Neural progenitor cell (in vitro differentiated cells): ENCODE measurements at regions not wholly inside any gene's neighbourhood (a gene's known extent, or its start where the extent isn't known, plus 50 kb on each side); places are given as distances from the start of the nearest gene placed in this dataset.

ENCODE experiments used
- DNase-seq: peaks from one replicate; pipeline ENCODE4 v3.0.0-alpha.2; 2016; ENCODE audit warnings: low spot score
- H2AFZ ChIP-seq: fragments of 200-600 bp; sonication (generic); replicated peaks from 2 replicates; pipeline ENCODE4 v1.6.1; 2016; ENCODE audit warnings: antibody characterized with exemption
- H3F3A ChIP-seq: fragments of 200-600 bp; sonication (generic); 2 replicates; pipeline ENCODE4 v1.6.1; 2016; ENCODE audit warnings: antibody characterized with exemption, low read depth
- H3K27ac ChIP-seq: fragments of 200-600 bp; sonication (generic); 2 replicates; pipeline ENCODE4 v1.5.1; 2016; ENCODE audit warnings: mild to moderate bottlenecking
- H3K27me3 ChIP-seq: fragments of 200-600 bp; sonication (generic); 2 replicates; pipeline ENCODE4 v1.6.1; 2016; ENCODE audit warnings: mild to moderate bottlenecking, moderate library complexity
- H3K36me3 ChIP-seq: fragments of 200-600 bp; sonication (generic); 2 replicates; pipeline ENCODE4 v1.5.1; 2016
- H3K4me1 ChIP-seq: fragments of 200-600 bp; sonication (generic); 2 replicates; pipeline ENCODE4 v1.6.1; 2016; ENCODE audit warnings: mixed run types
- H3K4me2 ChIP-seq: fragments of 200-600 bp; sonication (generic); 2 replicates; pipeline ENCODE4 v1.6.1; 2016
- H3K4me3 ChIP-seq: fragments of 200-600 bp; sonication (generic); 2 replicates; pipeline ENCODE4 v1.5.1; 2016
- H3K79me2 ChIP-seq: fragments of 200-600 bp; sonication (generic); 2 replicates; pipeline ENCODE4 v1.6.1; 2016; ENCODE audit warnings: low read depth
- H3K9ac ChIP-seq: fragments of 200-600 bp; sonication (generic); 2 replicates; pipeline ENCODE4 v1.6.1; 2016
- H3K9me3 ChIP-seq: fragments of 200-600 bp; sonication (generic); 2 replicates; pipeline ENCODE4 v1.5.1; 2016; ENCODE audit warnings: low read depth
- H4K20me1 ChIP-seq: fragments of 200-600 bp; sonication (generic); 2 replicates; pipeline ENCODE4 v1.6.1; 2016; ENCODE audit warnings: low read depth
- H3K27ac Mint-ChIP-seq: 3 replicates; pipeline ENCODE4 v1.8.0; 2021; ENCODE audit warnings: mixed read lengths
- H3K27me3 Mint-ChIP-seq: 2 replicates; pipeline ENCODE4 v1.8.0; 2022; ENCODE audit warnings: low read depth, mild to moderate bottlenecking, inconsistent platforms, moderate library complexity, mixed read lengths; ENCODE audit not compliant: insufficient read depth
- H3K36me3 Mint-ChIP-seq: 3 replicates; pipeline ENCODE4 v1.8.0; 2021; ENCODE audit warnings: mixed read lengths
- H3K4me1 Mint-ChIP-seq: 3 replicates; pipeline ENCODE4 v1.8.0; 2021; ENCODE audit warnings: mixed read lengths
- H3K4me3 Mint-ChIP-seq: 3 replicates; pipeline ENCODE4 v1.8.0; 2021; ENCODE audit warnings: mild to moderate bottlenecking, moderate library complexity, mixed read lengths
- H3K9me3 Mint-ChIP-seq: 3 replicates; pipeline ENCODE4 v1.8.0; 2020; ENCODE audit warnings: mixed read lengths
- EZH2 ChIP-seq: fragments of 200-600 bp; sonication (generic); IDR thresholded peaks from 2 replicates; pipeline ENCODE4 v1.6.1; 2017; ENCODE audit warnings: antibody characterized with exemption, mild to moderate bottlenecking, moderate library complexity
- EZH2phosphoT487 ChIP-seq: fragments of 200-600 bp; sonication (generic); IDR thresholded peaks from 2 replicates; pipeline ENCODE4 v1.6.1; 2017; ENCODE audit warnings: antibody characterized with exemption
- TF ChIP-seq, protein P1 (sequence below): fragments of 200-600 bp; sonication (generic); IDR thresholded peaks from 2 replicates; pipeline ENCODE4 v1.5.1; 2017; ENCODE audit warnings: antibody characterized with exemption, mild to moderate bottlenecking

DNA sequence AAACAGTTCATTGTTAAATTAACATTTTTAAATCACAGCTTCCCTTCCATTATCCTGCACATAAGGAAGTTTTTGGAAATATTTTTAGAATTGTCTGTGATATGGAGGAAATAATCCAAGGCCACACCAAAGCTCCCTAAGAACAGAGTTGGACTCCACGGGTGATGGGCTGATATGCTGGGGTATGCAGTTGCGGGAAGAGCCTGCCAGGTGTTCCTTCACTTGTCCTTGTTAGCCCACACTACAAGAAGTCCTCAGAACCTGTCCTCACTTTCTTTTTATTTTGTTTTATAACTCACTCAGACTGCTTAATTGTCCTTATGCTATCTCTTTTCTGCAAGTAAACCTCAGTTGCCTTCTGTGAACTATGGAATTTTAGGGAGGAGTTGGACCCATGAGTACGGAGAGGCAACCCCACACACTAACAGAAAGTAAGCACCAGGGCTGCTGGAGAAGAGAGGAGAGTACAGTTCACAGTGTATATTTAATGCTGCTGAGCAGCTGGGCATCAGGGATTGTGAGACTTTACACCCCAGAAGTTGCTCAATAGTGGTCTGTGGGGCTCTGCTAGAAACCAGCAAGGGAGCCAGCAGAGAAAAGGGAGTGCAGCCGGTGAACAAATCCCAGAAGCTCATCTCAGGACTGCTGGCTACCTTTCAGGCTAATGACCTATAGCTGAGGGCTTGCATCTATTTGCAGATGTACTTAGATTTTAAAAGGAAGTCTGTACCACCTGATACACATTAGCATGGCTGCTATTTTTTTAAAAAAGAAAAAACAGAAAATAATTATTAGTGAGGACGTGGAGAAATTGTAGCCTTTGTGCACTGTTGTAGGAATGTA lies 64.6 kb upstream of the FOXN2 start:
- Histone ChIP-seq H3K9me3 (no peaks in the 10 kb centered on the region), H3K4me2 (no peak overlapping the region), H3K4me3 (no peak overlapping the region), H3K4me1 (peaks cover 5% of the 10 kb centered on the region), H3K9ac (no peak overlapping the region), H3K27me3 (no peaks in the 10 kb centered on the region), H3K27ac (no peak overlapping the region), H4K20me1 (no peaks in the 10 kb centered on the region), H3F3A (no peaks in the 10 kb centered on the region), H3K79me2 (no peaks in the 10 kb centered on the region), H2AFZ (peak overlapping the region; percentile 36), H3K36me3 (no peaks in the 10 kb centered on the region)
- Mint-ChIP-seq H3K27me3 (no peaks in the 10 kb centered on the region), H3K36me3 (no peaks in the 10 kb centered on the region), H3K9me3 (peaks cover 3% of the 10 kb centered on the region), H3K4me1 (peaks cover 7% of the 10 kb centered on the region), H3K27ac (no peak overlapping the region), H3K4me3 (no peak overlapping the region)
- DNase-seq = no peak
- no peak for TF ChIP-seq EZH2
- TF ChIP-seq EZH2phosphoT487 = no peak
- TF ChIP-seq, protein P1, sequence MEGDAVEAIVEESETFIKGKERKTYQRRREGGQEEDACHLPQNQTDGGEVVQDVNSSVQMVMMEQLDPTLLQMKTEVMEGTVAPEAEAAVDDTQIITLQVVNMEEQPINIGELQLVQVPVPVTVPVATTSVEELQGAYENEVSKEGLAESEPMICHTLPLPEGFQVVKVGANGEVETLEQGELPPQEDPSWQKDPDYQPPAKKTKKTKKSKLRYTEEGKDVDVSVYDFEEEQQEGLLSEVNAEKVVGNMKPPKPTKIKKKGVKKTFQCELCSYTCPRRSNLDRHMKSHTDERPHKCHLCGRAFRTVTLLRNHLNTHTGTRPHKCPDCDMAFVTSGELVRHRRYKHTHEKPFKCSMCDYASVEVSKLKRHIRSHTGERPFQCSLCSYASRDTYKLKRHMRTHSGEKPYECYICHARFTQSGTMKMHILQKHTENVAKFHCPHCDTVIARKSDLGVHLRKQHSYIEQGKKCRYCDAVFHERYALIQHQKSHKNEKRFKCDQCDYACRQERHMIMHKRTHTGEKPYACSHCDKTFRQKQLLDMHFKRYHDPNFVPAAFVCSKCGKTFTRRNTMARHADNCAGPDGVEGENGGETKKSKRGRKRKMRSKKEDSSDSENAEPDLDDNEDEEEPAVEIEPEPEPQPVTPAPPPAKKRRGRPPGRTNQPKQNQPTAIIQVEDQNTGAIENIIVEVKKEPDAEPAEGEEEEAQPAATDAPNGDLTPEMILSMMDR = no peak

DNA sequence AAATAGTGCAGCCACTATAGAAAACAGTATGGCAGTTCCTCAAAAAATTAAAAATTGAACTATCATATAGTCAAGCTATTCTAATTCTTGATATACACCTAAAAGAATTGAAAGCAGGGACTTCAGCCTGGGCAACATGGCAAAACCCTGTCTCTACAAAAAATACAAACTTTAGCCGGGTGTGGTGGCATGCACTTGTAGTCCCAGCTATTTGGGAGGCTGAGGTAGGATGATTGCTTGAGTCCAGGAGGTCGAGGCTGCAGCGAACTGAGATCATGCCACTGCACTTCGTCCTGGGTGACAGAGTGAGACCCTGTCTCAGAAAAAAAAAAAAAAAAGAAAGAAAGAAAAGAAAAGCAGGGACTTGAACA lies 64.0 kb upstream of the FOXN2 start:
- H3K4me3 Mint-ChIP-seq = no peak overlapping the region

DNA sequence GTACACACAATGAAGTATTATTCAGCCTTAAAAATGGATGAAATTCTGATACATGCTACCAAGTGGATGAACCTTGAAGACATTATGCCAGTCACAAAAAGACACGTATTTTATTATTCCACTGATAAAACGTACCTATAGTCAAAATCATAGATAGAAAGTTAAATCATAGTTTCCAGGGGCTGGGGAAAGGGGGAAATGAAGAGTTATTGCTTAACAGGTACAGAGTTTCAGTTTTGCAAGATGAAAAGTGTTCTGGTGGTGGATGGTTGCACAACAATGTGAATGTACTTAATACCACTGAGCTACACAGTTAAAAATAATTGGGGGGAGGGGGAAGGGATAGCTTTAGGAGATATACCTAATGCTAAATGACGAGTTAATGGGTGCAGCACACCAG lies 63.5 kb upstream of the FOXN2 start:
- Histone ChIP-seq H3K4me2 (no peak overlapping the region), H3F3A (no peaks in the 10 kb centered on the region), H3K36me3 (no peaks in the 10 kb centered on the region), H3K9me3 (no peaks in the 10 kb centered on the region), H4K20me1 (no peaks in the 10 kb centered on the region), H3K4me1 (peaks cover 5% of the 10 kb centered on the region), H3K79me2 (no peaks in the 10 kb centered on the region), H3K4me3 (no peak overlapping the region), H3K27ac (no peak overlapping the region), H3K27me3 (no peaks in the 10 kb centered on the region), H2AFZ (no peak overlapping the region), H3K9ac (no peak overlapping the region)
- Mint-ChIP-seq H3K27ac (no peak overlapping the region), H3K27me3 (no peaks in the 10 kb centered on the region), H3K36me3 (no peaks in the 10 kb centered on the region), H3K4me3 (no peak overlapping the region), H3K4me1 (peaks cover 7% of the 10 kb centered on the region), H3K9me3 (peaks cover 3% of the 10 kb centered on the region)
- TF ChIP-seq EZH2phosphoT487 (no peak), EZH2 (no peak)
- TF ChIP-seq, protein P1 = no peak
- DNase-seq = no peak

More for the DNA sequence above, 64.0 kb upstream of the FOXN2 start:
- no peaks in the 10 kb centered on the region for H3K27me3 Mint-ChIP-seq
- Histone ChIP-seq H3K27ac (no peak overlapping the region), H3K79me2 (no peaks in the 10 kb centered on the region), H3K4me3 (no peak overlapping the region), H3K4me1 (peaks cover 5% of the 10 kb centered on the region), H3K4me2 (no peak overlapping the region), H3K9me3 (no peaks in the 10 kb centered on the region), H4K20me1 (no peaks in the 10 kb centered on the region), H3K36me3 (no peaks in the 10 kb centered on the region), H2AFZ (no peak overlapping the region), H3F3A (no peaks in the 10 kb centered on the region), H3K27me3 (no peaks in the 10 kb centered on the region), H3K9ac (no peak overlapping the region)
- peaks cover 3% of the 10 kb centered on the region for H3K9me3 Mint-ChIP-seq
- no peak overlapping the region for H3K27ac Mint-ChIP-seq
- H3K4me1 Mint-ChIP-seq = peaks cover 7% of the 10 kb centered on the region
- TF ChIP-seq EZH2phosphoT487 = no peak
- TF ChIP-seq, protein P1 = no peak
- no peak for TF ChIP-seq EZH2
- DNase-seq = no peak
- no peaks in the 10 kb centered on the region for H3K36me3 Mint-ChIP-seq
